ENCODE measurements at regions not wholly inside any gene's neighbourhood (a gene's known extent, or its start where the extent isn't known, plus 50 kb on each side); places are given as distances from the start of the nearest gene placed in this dataset.

DNA sequence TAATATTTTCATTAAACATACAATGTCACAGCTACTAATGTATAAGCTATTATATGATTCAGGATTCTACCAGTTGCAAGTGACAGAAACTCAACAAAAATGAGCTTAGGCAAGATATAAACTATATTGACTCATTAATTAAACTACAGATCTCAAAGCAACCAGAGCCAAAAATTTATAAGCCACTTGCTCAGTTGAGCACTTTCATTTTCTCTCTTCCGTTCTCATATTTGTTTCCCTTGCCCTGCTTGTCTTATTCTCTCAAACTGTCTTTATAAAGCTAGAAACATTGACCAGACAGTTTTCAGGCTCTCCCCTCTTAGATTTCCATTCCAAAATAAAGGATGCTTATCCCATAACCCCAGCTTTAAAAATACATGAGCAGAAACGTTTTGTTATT lies 60.2 kb upstream of the DGKB start:
- DNase-seq: no peak

DNA sequence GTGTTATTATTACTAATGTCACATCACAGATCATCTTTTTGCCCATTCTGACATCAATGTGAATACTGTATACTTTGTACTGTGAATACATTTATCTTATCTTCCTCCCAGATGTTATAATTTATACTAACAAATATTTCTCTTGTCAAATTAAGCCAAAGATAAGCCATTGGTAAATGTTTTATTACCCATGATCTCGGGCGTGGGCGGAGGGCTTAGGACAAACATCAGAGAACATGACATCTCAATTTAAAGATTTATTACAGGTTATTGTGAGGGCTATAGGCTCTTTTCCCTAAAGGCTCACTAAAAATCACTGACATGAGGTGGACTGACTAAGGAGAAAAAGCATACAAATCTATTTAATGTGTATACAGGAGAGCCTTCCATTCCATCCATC lies 58.2 kb upstream of the DGKB start:
- DNase-seq: no peak

DNA sequence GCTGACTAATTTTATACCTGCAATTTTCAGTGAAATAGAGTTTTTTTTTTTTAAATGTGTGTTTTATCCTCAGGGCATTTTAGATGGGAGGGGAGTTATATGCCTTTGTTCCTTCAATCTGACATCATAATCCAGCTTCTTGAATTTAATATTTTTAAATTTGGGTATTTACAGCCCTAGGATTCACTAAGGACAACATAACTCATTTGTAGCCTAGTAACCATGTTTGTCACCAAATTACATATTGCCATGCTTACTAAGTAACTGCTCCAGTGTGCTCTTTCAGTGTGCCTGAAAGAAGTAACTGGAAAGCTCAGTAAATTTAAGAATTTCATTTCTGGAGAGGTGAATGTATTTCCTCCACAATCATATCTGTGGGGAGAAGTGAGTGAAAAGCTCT lies 56.8 kb upstream of the DGKB start:
- DNase-seq: no peak

DNA sequence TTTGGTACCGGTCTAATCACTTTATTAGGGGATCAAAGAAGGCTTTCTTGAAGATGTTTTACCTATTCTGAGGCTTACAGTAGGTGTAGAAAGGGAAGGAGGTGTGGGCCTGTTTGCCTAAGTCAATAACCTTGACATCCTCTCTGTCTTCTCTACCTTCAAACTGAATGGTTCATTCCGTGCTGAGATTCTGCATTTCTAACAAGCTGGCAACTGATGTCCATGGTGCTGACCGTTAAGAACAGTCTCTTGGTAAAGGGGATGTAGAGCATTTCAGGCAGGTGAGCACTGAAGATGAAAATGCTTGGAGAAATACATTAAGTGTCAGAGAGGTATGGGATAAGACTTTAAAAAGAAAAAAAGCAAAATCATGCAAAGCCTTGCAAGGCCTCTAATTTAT lies 51.5 kb upstream of the DGKB start:
- DNase-seq: no peak

All from NCI-H187 (cell line).